ENCODE measurements at regions not wholly inside any gene's neighbourhood (a gene's known extent, or its start where the extent isn't known, plus 50 kb on each side); places are given as distances from the start of the nearest gene placed in this dataset.
A peak's percentile ranks its signal among the peaks of the same experiment; 100 is the strongest.

GRCh38 chr5:89478851-89479250, 595.9 kb upstream of the MEF2C start:
- no peak for DNase-seq

- no peak for DNase-seq
Measured at GRCh38 chr5:89473196-89473595, 590.2 kb upstream of the MEF2C start.

- no peak for DNase-seq
Measured at GRCh38 chr5:89471541-89471940, 588.6 kb upstream of the MEF2C start.

- no peak for DNase-seq
Measured at GRCh38 chr5:89471115-89471514, 588.1 kb upstream of the MEF2C start.

- DNase-seq = no peak
Measured at GRCh38 chr5:89470658-89471057, 587.7 kb upstream of the MEF2C start.

GRCh38 chr5:89458332-89458656, 575.3 kb upstream of the MEF2C start:
- no peak for DNase-seq

GRCh38 chr5:89457411-89458331, 574.7 kb upstream of the MEF2C start:
- peak in 5 of 56 donors; percentile 0 to 10 (median 4) for DNase-seq

- no peak for DNase-seq
Measured at GRCh38 chr5:89452081-89452480, 569.1 kb upstream of the MEF2C start.

GRCh38 chr5:89451263-89451662, 568.3 kb upstream of the MEF2C start:
- no peak for DNase-seq

GRCh38 chr5:89450149-89450538, 567.2 kb upstream of the MEF2C start:
- peak in 1 of 56 donors; percentile 10 for DNase-seq

- DNase-seq = no peak
Measured at GRCh38 chr5:89449392-89450148, 566.6 kb upstream of the MEF2C start.

- DNase-seq = no peak
Measured at GRCh38 chr5:89447027-89447426, 564.0 kb upstream of the MEF2C start.

- peak in 15 of 56 donors; percentile 2 to 16 (median 6) for DNase-seq
Measured at GRCh38 chr5:89445106-89445745, 562.2 kb upstream of the MEF2C start.

GRCh38 chr5:89444088-89444487, 561.1 kb upstream of the MEF2C start:
- no peak for DNase-seq

- no peak for DNase-seq
Measured at GRCh38 chr5:89443508-89443907, 560.5 kb upstream of the MEF2C start.

GRCh38 chr5:89441965-89442364, 559.0 kb upstream of the MEF2C start:
- no peak for DNase-seq

- no peak for DNase-seq
Measured at GRCh38 chr5:89440670-89441069, 557.7 kb upstream of the MEF2C start.

- no peak for DNase-seq
Measured at GRCh38 chr5:89437450-89438435, 554.8 kb upstream of the MEF2C start.

GRCh38 chr5:89436464-89436863, 553.5 kb upstream of the MEF2C start:
- no peak for DNase-seq

GRCh38 chr5:89435347-89435746, 552.4 kb upstream of the MEF2C start:
- no peak for DNase-seq

GRCh38 chr5:89428624-89429023, 545.6 kb upstream of the MEF2C start:
- DNase-seq = no peak

Data from nucleus accumbens (tissue), 56 donors.